ENCODE measurements at regions not wholly inside any gene's neighbourhood (a gene's known extent, or its start where the extent isn't known, plus 50 kb on each side); places are given as distances from the start of the nearest gene placed in this dataset.
"Not testable (repeated sequence)": the region's sequence is repeated elsewhere in the genome, so short reads cannot be mapped to it uniquely, and the experiment has no call there.

DNA sequence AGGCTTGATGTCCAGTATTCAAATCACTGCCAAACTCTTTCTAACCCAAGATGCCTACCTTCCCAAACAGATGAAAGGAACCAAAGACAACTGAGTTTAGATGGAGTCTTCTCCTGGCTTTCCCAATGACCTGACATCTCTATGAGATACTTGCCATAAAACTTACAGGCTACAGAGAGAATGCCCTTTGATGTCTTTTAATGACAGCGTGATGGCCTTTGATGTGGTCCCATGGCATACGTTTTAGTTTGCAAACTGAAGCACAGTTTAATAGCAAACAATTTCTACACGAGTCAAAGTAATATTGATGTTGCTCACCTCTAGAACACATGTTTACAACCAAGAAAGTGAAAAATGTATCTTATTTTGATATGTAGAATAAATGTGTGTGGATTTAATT is 73.2 kb downstream of the ZIC4 start:
- Histone ChIP-seq H3K27ac (no peak overlapping the region), H3K4me1 (no peaks in the 10 kb centered on the region), H3K4me3 (no peak overlapping the region), H3K36me3 (no peaks in the 10 kb centered on the region), H3K9me3 (no peaks in the 10 kb centered on the region), H3K27me3 (ENCODE audit: low read depth) (no peaks in the 10 kb centered on the region)
- DNase-seq = no peak
- intact Hi-C loops (cut with DNase I) = no loop called here
- no peak for TF ChIP-seq CTCF (IDR thresholded peaks at IDR 0.05)
- no peak for ATAC-seq

- ATAC-seq (no peak), DNase-seq (no peak)
- Histone ChIP-seq H3K9me3 (no peaks in the 10 kb centered on the region), H3K36me3 (no peaks in the 10 kb centered on the region), H3K27ac (no peak overlapping the region), H3K4me1 (no peaks in the 10 kb centered on the region), H3K4me3 (no peak overlapping the region), H3K27me3 (ENCODE audit: low read depth) (no peaks in the 10 kb centered on the region)
- TF ChIP-seq CTCF (IDR thresholded peaks at IDR 0.05) = no peak
- intact Hi-C loops (cut with DNase I) = no loop called here
Measured at GRCh38 chr3:147328711-147329110, 77.6 kb downstream of the ZIC4 start.

GRCh38 chr3:147324356-147324755 is 82.0 kb downstream of the ZIC4 start:
- intact Hi-C loops (cut with DNase I) = no loop called here
- TF ChIP-seq CTCF (IDR thresholded peaks at IDR 0.05) = no peak
- Histone ChIP-seq H3K4me3 (no peak overlapping the region), H3K4me1 (no peaks in the 10 kb centered on the region), H3K36me3 (no peaks in the 10 kb centered on the region), H3K27ac (no peak overlapping the region), H3K9me3 (no peaks in the 10 kb centered on the region), H3K27me3 (ENCODE audit: low read depth) (no peaks in the 10 kb centered on the region)
- DNase-seq (no peak), ATAC-seq (no peak)

- H3K27me3 ChIP-seq (ENCODE audit: low read depth) = no peaks in the 10 kb centered on the region
- DNase-seq = no peak
- TF ChIP-seq CTCF (IDR thresholded peaks at IDR 0.05) = no peak
- no peaks in the 10 kb centered on the region for H3K9me3 ChIP-seq
- H3K36me3 ChIP-seq = no peaks in the 10 kb centered on the region
- no peak for ATAC-seq
- H3K27ac ChIP-seq = no peak overlapping the region
- H3K4me1 ChIP-seq = no peaks in the 10 kb centered on the region
- H3K4me3 ChIP-seq = no peak overlapping the region
- intact Hi-C loops (cut with DNase I) = no loop called here
Measured at GRCh38 chr3:147318900-147319299, 87.4 kb downstream of the ZIC4 start.

DNA sequence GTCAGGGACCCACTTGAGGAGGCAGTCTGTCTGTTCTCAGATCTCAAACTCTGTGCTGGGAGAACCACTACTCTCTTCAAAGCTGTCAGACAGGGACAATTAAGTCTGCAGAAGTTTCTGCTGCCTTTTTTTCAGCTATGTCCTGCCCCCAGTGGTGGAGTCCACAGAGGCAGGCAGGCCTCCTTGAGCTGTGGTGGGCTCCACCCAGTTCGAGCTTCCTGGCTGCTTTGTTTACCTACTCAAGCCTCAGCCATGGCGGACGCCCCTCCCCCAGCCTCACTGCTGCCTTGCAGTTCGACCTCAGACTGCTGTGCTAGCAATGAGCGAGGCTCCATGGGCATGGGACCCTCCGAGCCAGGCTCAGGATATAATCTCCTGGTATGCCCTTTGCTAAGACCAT is 89.3 kb downstream of the ZIC4 start:
- H3K36me3 ChIP-seq; H3K9me3 ChIP-seq; H3K4me1 ChIP-seq; DNase-seq; H3K4me3 ChIP-seq; H3K27ac ChIP-seq; H3K27me3 ChIP-seq (ENCODE audit: low read depth); intact Hi-C loops (cut with DNase I); ATAC-seq: not testable (repeated sequence)

DNA sequence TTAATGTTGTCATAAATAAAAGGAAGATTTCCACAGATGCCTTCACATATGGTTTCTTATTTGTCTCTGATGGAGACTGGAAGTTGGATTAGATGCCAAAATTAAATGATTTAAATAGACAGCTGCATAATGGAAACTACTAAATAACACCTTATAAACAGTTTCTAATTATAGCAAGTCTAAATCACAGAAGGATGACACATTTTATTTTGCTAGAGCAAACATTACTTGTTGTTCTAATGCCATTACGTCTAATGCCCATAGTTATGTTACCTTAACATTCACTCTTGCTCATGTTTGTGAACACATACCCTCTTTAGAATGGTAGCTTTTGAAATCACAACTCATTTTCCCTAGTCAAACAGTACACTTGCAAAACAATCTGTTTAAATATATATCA is 92.8 kb downstream of the ZIC4 start:
- intact Hi-C loops (cut with DNase I) = no loop called here

More for the DNA sequence above, 92.8 kb downstream of the ZIC4 start:
- DNase-seq (no peak), ATAC-seq (no peak)
- no peaks in the 10 kb centered on the region for H3K4me1 ChIP-seq
- H3K9me3 ChIP-seq = no peaks in the 10 kb centered on the region
- no peaks in the 10 kb centered on the region for H3K27me3 ChIP-seq (ENCODE audit: low read depth)
- no peak overlapping the region for H3K4me3 ChIP-seq
- H3K36me3 ChIP-seq = no peaks in the 10 kb centered on the region
- no peak for TF ChIP-seq CTCF (IDR thresholded peaks at IDR 0.05)
- no peak overlapping the region for H3K27ac ChIP-seq

Data from lower lobe of right lung (tissue), 2 donors.